MCF 10A (cell line): ENCODE measurements at regions not wholly inside any gene's neighbourhood (a gene's known extent, or its start where the extent isn't known, plus 50 kb on each side); places are given as distances from the start of the nearest gene placed in this dataset.
"Not testable (repeated sequence)": the region's sequence is repeated elsewhere in the genome, so short reads cannot be mapped to it uniquely, and the experiment has no call there.

Source experiments
- BruUV-seq: library from RNA; stranded (reverse); fragments of 400-500 nt; replicated peaks from 2 replicates; lab custom pipeline; 2021; lab: Mats Ljungman, UMichigan
- CTCF ChIA-PET: fragments of 300-600 bp; sonication (Branson Sonifier 250); formaldehyde crosslinking; extraction: SDS; loops from one replicate; lab custom pipeline; 2021; ENCODE audit warnings: antibody characterized with exemption, inconsistent platforms; lab: Yijun Ruan, JAX
- POLR2A ChIA-PET: fragments of 300-600, 350-650 bp; sonication (Branson Sonifier 250); formaldehyde crosslinking; extraction: SDS; loops from one replicate; lab custom pipeline; 2020; ENCODE audit warnings: antibody characterized with exemption, inconsistent platforms; lab: Yijun Ruan, JAX
- DNase-seq: peaks from one replicate; pipeline ENCODE4 v3.0.0-alpha.2; 2018; ENCODE audit not compliant: unreplicated experiment
- H3K27ac Mint-ChIP-seq: one replicate; pipeline ENCODE4 v1.8.0; 2022; ENCODE audit warnings: mild to moderate bottlenecking, low read depth, mixed read lengths; ENCODE audit not compliant: unreplicated experiment
- H3K27me3 Mint-ChIP-seq: one replicate; pipeline ENCODE4 v1.8.0; 2022; ENCODE audit warnings: mixed read lengths; ENCODE audit not compliant: insufficient read depth, unreplicated experiment
- H3K36me3 Mint-ChIP-seq: one replicate; pipeline ENCODE4 v1.8.0; 2022; ENCODE audit warnings: mild to moderate bottlenecking, moderate library complexity, mixed read lengths; ENCODE audit not compliant: insufficient read depth, unreplicated experiment
- H3K4me1 Mint-ChIP-seq: one replicate; pipeline ENCODE4 v1.8.0; 2022; ENCODE audit warnings: mixed read lengths; ENCODE audit not compliant: insufficient read depth, unreplicated experiment
- H3K4me3 Mint-ChIP-seq: one replicate; pipeline ENCODE4 v1.8.0; 2022; ENCODE audit warnings: mild to moderate bottlenecking, moderate library complexity, mixed read lengths; ENCODE audit not compliant: unreplicated experiment
- H3K9me3 Mint-ChIP-seq: one replicate; pipeline ENCODE4 v1.8.0; 2022; ENCODE audit warnings: mixed read lengths; ENCODE audit not compliant: unreplicated experiment
- intact Hi-C: fragments of 100-400 bp; cut with micrococcal nuclease; formaldehyde crosslinking; loops from 2 replicates; pipeline ENCODE4 v1.14.1; 2022
- TF ChIP-seq, protein P1 (sequence below): fragments of 200-600 bp; IDR thresholded peaks from one replicate; pipeline ENCODE4 v1.8.0; 2022; ENCODE audit warnings: antibody characterized with exemption, mild to moderate bottlenecking; ENCODE audit not compliant: unreplicated experiment

DNA sequence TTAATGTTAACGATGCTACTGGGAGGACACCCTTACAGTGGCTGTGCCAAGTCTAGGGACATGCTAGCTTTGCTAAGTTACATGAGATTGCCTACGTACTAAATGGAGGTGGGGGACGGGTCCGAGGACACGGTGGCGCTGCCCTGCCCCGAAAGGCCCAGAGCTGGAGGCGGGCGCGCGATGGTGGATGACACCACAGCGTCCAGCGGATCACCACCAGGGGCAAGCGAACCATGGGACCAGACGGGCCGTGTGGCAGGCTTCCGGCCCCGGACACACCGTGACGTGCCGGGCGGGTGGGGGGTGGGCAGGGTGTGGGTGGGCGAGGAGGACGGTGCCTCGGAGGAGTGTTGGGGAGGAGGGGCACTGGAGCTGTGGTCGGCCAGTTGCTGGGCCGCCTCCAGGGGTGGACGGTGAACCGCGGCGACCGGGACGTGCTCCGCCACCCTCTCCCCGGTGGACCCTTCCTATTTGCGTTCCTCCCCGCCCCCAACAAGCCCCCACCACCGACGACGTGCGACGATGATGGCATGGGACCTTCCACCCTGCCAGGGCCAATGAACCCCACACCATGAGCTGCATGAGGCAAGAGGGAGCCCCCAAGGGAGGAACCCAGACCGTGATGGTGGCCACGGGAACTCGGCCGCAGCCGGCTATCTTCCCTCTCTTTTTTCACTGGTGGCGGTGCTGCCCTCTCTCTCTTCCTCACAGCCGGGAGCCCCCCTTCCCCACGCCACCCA, 773.3 kb upstream of the DEFB115 start:
- TF ChIP-seq, protein P1, sequence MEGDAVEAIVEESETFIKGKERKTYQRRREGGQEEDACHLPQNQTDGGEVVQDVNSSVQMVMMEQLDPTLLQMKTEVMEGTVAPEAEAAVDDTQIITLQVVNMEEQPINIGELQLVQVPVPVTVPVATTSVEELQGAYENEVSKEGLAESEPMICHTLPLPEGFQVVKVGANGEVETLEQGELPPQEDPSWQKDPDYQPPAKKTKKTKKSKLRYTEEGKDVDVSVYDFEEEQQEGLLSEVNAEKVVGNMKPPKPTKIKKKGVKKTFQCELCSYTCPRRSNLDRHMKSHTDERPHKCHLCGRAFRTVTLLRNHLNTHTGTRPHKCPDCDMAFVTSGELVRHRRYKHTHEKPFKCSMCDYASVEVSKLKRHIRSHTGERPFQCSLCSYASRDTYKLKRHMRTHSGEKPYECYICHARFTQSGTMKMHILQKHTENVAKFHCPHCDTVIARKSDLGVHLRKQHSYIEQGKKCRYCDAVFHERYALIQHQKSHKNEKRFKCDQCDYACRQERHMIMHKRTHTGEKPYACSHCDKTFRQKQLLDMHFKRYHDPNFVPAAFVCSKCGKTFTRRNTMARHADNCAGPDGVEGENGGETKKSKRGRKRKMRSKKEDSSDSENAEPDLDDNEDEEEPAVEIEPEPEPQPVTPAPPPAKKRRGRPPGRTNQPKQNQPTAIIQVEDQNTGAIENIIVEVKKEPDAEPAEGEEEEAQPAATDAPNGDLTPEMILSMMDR: no peak
- Mint-ChIP-seq H3K27me3 (no peaks in the 10 kb centered on the region), H3K4me3 (no peak overlapping the region), H3K4me1 (no peaks in the 10 kb centered on the region), H3K27ac (no peak overlapping the region), H3K36me3 (no peaks in the 10 kb centered on the region), H3K9me3 (peaks cover 16% of the 10 kb centered on the region)
- ChIA-PET POLR2A (no interaction called here), CTCF (no interaction called here)
- no peak for DNase-seq
- BruUV-seq: no TSS peak
- intact Hi-C loops: no loop called here

DNA sequence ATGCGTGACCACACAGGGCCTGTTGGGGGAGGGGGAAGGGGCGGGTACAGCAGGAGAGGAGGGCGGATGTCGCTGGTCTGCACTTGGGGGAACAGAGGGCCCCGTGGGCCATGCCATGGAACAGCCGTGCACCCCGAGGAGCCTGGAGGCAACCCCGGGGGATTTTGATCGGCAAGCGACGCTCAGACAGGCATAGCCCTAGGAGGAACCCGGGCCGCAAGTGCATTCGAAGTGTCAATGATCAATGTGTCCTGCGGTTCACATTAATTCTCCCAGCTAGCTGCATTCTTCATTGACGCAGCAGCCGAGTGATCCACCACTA, 772.8 kb upstream of the DEFB115 start:
- no peak for DNase-seq
- peaks cover 16% of the 10 kb centered on the region for H3K9me3 Mint-ChIP-seq
- TF ChIP-seq, protein P1: no peak
- no peak overlapping the region for H3K4me3 Mint-ChIP-seq
- no TSS peak for BruUV-seq
- H3K27me3 Mint-ChIP-seq: no peaks in the 10 kb centered on the region
- no peak overlapping the region for H3K27ac Mint-ChIP-seq
- ChIA-PET POLR2A (no interaction called here), CTCF (no interaction called here)
- intact Hi-C loops: no loop called here
- no peaks in the 10 kb centered on the region for H3K36me3 Mint-ChIP-seq
- no peaks in the 10 kb centered on the region for H3K4me1 Mint-ChIP-seq

DNA sequence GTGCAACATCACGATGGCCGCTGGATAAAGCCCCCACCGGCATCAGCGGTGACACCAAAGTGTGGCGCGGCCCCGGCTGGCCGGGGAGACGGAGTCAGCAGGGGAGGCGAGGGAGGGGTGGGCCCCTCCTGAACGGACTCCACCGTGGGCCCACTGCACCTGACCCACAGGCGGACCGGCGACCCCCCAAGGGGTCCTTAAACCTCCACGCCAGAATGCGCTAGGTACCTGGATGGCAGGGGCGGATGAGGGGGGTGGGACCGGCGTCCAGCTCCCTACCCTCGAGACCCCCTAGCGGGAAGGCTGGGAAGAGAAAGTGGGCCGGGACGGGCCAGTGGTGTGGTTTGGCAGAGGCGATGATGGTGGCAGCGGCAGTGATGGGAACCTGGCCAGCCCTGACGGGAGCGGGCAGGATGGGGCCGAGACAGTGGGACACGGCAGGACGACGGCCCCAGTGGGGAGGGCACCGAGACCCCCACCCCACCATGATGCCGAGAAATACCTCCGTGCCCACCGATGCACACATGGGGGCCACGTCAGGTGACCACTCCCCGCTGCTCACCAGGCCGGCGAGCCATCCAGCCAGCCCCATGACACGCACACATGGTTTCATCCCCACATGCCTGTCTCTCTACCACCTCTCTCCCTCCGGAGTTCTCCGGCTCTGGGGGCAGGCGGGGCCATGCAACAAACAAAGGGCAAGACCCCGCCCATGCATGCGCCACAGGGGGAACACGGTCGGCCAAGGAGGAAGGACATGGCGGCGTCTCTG, 771.9 kb upstream of the DEFB115 start:
- no TSS peak for BruUV-seq
- Mint-ChIP-seq H3K9me3 (peaks cover 16% of the 10 kb centered on the region), H3K4me1 (no peaks in the 10 kb centered on the region), H3K27ac (no peak overlapping the region), H3K4me3 (no peak overlapping the region), H3K27me3 (no peaks in the 10 kb centered on the region), H3K36me3 (no peaks in the 10 kb centered on the region)
- intact Hi-C loops: no loop called here
- CTCF ChIA-PET: no interaction called here
- POLR2A ChIA-PET: no interaction called here
- DNase-seq: no peak
- TF ChIP-seq, protein P1: no peak

DNA sequence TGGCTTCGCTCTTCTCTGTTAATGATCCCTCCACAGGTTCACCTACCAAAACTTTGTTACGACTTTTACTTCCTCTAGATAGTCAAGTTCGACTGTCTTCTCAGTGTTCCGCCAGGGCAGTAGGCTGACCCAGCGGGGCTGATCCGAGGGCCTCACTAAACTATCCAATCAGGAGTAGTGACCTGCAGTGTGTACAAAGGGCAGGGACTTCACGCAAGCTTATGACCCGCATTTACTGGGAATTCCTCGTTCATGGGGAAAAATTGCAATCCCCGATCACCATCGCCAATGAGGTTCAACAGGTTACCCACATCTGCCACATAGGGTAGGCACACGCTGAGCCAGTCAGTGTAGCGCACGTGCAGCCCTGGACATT, 771.4 kb upstream of the DEFB115 start:
- TF ChIP-seq, protein P1: no peak
- intact Hi-C loops: no loop called here
- no TSS peak for BruUV-seq
- Mint-ChIP-seq H3K9me3 (peaks cover 16% of the 10 kb centered on the region), H3K4me3 (no peak overlapping the region), H3K27me3 (no peaks in the 10 kb centered on the region), H3K36me3 (no peaks in the 10 kb centered on the region), H3K27ac (no peak overlapping the region), H3K4me1 (no peaks in the 10 kb centered on the region)
- CTCF ChIA-PET: no interaction called here
- DNase-seq: no peak
- POLR2A ChIA-PET: no interaction called here

DNA sequence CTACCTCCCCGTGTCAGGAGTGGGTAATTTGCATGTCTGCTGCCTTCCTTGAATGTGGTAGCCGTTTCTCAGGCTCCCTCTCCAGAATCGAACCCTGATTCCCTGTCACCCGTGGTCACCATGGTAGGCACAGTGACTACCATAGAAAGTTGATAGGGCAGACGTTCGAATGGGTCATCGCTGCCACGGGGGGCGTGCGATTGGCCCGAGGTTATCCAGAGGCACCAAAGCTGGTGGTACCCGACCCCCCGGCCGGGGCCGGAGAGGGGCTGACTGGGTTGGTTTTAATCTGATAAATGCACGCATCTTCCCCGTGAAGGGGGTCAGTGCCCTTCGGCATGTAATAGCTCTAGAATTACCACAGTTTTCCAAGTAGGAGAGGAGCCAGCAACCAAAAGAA, 770.0 kb upstream of the DEFB115 start:
- POLR2A ChIA-PET, BruUV-seq, intact Hi-C loops, DNase-seq, H3K36me3 Mint-ChIP-seq, H3K27me3 Mint-ChIP-seq, CTCF ChIA-PET, H3K4me1 Mint-ChIP-seq, H3K4me3 Mint-ChIP-seq, H3K27ac Mint-ChIP-seq: not testable (repeated sequence)
- H3K9me3 Mint-ChIP-seq: peaks cover 16% of the 10 kb centered on the region
